Nucleus accumbens (tissue), 56 donors: ENCODE measurements at regions not wholly inside any gene's neighbourhood (a gene's known extent, or its start where the extent isn't known, plus 50 kb on each side); places are given as distances from the start of the nearest gene placed in this dataset.

Experiments
- DNase-seq, 56 donors: peaks; one replicate each; lab custom pipeline; 2025; lab: John Stamatoyannopoulos, UW

DNA sequence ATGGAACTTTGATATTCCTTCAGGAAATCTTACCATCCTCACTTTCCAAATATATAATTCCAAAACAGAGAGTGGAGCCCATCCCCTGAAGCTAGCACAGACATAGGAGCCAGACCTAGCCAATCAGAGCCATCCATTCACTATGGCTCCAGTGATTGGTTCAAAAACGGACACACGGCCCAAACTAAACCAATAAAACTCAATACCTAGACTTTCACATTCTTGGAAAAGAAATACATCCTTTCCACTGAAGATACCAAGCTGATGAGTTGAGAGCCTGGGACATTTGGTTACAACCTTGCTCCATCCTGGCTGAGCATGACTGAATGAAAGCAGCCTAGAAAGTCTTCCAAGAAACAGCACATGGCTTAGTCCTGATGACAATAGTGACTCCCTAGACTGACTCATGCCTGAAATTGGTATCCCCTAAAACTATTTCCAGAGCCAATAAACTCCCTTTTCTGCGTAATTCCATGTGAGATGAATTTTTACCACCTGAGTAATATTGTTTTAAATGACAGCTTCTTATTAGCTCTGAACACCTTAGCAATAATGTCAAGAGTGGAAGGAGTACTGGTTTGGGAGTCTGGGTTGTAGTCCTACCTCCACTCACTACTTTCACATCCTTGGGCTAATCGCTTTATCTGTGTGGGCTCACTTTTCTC, 189.6 kb upstream of the LNX1 start:
- DNase-seq = no peak

DNA sequence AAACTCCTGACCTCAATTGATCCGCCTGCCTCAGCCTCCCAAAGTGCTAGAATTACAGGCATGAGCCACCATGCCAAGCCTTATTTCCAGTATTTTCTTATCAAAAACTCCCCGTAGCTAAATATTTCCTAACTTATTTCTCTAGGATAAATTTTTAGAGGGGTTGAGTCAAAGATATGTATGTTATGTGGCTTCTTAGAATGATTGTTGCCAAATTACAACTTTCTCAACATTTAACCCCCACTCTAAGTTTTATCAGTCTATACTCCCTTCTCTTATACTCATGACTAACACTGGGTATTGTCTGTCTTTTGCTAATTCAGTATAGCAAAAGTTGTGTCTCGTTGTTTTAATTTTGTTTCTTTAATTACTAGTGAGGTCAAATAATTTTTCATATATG, 187.7 kb upstream of the LNX1 start:
- no peak for DNase-seq

DNA sequence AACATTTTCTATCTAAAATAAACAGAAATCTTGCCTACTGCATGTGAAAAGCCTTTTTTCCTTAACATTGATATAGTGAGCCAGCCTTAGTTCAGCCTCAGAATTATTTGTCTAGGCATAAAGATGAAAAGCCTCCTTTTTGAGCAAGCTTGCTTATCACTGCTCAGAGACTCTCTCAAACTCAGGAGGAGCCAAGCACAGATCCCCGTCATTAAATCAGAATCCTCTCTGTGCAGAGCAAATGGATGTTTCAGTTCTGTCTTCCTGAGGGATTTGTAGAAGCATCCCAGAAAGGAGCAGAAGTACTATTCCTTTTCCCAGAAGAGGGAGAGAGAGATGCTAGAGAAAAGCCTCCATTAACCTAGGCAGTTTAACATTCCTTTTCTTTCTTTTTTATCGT, 186.9 kb upstream of the LNX1 start:
- DNase-seq = no peak

DNA sequence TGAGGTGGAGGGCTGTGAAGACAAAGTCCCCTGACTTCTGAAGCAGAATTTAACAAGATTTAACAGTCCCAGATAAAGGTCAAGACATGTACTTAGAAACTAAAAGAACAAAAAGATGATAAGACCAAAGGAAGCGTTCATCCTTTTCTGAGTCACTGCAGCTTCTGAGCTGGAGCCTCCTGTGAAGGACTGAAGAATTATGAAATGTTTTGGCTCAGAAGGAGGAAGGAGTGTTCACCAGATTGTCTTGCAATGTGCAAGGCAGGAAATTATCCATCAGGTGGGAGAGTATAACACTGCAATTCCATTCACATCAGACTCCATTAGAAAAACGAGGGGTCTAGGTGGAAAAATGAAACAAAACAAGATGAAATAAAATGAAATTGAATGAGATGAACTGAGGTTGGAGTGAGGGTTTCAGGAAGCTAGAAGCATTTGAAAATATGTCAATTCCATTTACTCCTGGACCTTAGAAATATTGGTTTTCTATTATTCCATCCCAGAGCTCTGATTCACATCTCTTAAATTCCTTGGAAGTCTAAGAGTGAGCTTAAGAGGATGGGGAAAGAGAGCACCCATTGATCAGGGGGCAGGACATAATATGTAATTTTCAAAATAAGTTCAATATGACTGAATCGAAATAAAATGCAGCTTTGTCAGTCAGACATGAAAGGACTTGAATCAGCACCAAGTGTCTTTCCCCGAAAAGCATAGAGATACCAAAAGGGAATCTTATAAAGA, 186.1 kb upstream of the LNX1 start:
- no peak for DNase-seq

DNA sequence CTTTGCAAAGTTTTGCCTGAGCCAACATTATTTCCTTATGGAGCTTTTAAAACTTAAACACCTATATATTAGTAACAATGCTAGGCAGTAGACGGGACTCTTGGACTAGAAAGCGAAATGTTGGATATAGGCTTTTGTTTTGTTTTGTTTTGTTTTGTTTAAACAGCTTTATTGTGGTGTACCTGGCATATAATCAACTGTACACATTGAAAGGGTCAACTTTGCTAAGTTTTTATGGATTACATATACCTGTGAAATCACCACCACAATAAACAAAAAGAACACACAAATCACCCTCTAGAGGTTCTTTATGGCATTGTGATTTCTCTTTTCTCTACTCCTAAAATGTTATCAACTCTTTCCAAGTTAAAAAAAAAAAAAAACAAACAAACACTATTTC, 184.9 kb upstream of the LNX1 start:
- DNase-seq = no peak

- DNase-seq = no peak
These were observed 184.1 kb upstream of the LNX1 start for GRCh38 chr4:53775381-53775780.

- DNase-seq = no peak
These were observed 180.0 kb upstream of the LNX1 start for GRCh38 chr4:53771326-53771725.

DNA sequence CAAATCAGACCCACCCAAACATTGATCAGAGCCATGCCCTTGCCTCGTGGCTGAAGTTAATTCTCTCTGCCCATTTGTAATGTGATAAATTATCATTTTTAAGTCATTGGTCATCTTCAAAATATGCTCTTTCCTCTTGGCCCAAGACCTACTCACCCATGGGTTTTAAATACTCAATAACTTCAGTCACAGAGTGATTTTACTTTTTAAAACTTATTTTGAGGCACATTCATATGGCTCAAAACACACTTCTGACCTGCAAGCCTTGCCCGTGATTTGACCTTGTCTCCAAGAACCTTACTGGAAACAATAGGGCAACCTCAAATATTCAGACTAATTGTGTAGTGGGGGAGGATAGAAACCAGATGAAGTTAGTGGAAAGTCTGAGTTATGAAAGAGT, 176.2 kb upstream of the LNX1 start:
- DNase-seq = no peak

DNA sequence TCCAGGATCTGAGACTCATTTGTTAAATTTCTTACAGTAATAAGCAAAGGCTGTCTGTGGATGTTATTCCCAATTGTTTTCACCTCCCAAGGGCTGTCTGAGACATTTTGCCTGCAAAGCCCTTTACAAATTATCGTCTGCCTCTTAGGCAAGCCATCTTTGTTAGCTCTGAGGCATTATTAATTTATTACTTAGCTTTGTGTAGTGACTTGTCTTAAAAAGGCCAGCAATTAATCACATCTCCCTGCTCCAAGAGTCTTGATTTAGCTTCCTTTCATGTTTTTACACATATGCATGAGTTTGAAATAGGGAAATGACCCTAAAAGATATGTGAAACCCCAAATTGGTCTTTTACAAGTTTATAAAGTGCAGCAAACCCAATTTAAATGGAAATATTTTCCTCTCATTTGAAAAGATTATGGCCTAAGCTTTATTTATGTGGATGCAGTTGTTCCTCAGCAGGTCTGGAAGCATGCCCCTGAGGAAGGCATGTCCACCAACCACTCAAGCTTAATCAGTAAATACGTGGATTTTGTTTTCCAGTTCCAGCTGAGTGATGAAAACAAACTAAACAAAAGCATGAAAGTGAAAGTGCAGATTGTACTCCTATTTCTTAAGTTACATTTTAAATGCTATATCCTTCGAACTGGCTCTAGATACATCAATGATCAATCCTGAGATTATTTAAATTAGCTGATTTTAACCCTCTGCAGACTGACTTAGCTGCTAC, 173.6 kb upstream of the LNX1 start:
- no peak for DNase-seq

DNA sequence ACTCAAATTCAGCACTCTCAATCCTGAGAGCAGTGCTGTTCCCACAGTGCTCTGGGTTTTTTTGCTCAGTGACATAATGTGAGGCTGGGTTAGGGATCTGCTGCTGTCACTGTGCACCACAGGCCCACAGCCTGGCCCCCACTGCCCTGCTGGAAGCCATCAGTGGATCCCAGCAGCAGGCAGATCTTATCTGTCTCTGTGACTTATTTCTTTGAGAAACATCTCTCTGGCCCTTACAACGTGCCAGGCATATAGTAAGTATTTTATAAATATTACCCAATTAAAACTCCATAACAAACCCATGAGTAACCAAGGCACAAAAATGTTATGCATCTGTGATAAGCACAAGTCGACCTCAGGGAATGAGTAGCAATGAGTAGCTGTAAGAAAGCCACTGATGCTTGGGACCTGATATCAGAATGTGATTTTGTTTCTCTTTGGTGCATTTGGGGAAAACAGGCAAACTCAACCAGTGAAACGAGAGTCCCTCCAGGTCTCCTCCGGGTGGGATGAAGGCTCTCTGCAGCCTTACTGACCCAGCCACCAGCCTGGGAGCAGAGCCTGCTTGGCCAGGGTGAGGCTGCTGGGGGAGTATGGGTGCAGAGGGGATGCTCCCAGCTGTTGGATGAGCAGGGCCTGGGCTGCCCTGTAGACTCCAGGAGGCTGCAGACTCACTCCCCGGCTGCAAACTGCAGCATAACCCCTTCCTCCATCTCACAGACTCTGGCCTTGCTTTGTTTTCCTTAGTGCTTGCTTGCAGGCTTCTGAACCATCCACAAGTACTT, 172.7 kb upstream of the LNX1 start:
- DNase-seq = no peak

GRCh38 chr4:53755656-53756055, 164.4 kb upstream of the LNX1 start:
- DNase-seq = no peak

- no peak for DNase-seq
These were observed 160.8 kb upstream of the LNX1 start for GRCh38 chr4:53752124-53752523.

- DNase-seq = peak in 1 of 56 donors; percentile 0
These were observed 157.1 kb upstream of the LNX1 start for GRCh38 chr4:53748328-53748772.

GRCh38 chr4:53747401-53747800, 156.1 kb upstream of the LNX1 start:
- no peak for DNase-seq

DNA sequence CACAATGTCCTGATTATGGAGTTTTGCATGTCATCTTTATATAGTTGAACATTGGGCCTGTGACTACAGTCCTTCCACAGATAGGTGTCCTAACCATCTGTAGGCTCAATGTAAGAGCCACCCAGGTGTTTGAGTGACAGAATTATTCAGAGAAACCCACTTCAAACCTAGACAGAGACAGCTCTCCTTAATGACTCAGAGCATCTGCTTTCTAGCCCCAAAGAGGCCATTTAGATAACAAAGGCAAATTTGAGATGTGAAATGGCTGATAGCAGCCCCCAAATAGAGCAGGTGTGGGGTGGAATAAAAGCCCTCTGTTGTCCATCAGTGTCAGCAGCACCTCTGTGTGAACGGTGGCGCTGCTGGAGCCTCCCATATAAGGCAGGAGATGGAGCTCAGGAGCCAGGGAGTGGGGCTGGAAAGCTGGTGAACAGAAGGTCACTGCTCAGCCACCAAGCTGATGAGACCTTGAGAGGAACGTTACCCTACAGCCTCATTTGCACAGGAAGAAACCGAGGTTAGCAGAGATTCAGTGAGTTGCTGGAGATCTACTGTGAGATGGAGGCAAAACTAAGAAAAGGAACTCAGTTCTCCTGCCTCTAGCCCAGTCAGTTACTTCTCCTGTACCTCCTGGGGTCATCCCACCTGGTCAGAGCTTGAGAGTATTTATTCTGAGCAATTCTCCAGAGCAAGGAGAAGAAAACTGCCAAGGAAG, 153.3 kb upstream of the LNX1 start:
- no peak for DNase-seq

- DNase-seq = no peak
These were observed 143.5 kb upstream of the LNX1 start for GRCh38 chr4:53734584-53735353.

- no peak for DNase-seq
These were observed 142.9 kb upstream of the LNX1 start for GRCh38 chr4:53734182-53734581.

DNA sequence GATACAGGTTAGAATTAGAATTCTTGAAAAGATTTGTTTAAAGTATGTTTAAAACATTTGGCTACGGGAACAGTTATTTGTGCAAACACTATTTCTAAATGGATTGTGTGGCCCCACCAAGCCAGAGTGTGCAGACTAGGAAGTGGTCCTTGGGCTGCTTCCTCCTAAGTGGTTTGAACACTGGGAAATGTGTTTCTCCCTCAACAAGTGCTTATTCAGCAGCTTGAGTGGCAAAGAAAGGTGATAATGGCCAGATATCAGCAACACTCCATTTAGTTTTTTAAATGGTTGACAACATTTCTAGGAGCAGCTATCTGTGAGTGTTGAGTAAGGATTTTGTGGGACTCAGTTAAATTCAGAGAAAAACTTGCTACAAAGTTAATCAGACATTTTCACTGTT, 141.4 kb upstream of the LNX1 start:
- no peak for DNase-seq

DNA sequence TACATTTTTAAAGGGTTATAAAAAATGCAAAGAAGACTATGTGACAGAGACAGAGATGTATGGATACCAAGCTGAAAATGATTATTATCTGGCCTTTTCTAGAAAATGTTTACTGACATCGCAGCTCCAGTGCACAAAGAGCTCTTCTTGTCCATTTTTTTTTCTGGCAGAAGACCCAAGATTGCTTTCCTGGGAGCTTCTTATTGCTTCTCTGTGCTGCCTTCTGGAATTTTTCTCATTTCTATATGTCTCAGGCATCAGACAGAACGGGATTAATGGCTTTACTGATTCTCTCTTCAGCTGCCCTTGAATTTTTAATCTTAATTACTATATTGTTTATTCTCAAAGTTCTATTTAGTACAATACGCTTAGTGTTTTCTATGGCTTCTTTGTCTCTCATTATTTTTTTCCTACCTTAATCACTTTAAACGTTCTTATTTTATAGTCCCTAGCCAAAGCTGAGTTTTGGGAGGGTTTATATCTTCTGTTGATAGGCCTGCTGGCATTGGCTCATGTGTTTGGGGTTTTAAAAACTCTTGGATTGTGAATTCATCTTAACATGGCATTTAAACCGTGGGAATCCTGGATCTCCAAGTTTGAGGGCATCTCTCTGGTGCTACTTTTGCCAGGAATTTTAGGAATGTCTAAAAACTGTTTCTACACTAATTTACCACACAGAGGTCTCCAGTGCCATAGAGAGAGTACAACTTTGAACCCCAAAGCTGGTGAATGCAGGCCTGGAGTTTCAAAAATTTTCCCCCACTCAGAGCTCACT, 138.9 kb upstream of the LNX1 start:
- DNase-seq = no peak
